ENCODE measurements at regions not wholly inside any gene's neighbourhood (a gene's known extent, or its start where the extent isn't known, plus 50 kb on each side); places are given as distances from the start of the nearest gene placed in this dataset.

DNA sequence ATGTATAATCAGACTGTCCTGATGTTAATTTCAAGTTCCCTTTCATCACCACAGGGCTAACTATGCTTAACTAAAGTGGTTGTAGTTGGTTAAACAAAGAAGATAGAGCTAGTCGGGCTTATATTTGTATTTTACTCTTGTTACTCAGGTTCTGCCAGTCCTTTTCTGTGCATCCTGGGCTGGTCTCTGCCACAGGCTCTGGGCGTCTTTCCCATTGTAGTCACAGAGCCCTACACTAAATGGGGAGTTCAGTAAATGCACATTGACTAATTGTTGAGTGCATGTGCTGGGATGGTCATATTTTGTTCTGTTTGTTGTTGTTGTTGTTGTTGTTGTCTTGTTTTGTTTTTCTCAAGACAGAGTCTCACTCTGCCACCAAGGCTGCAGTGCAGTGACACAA lies 125.4 kb upstream of the PGR start:
- H3K4me1 Mint-ChIP-seq: no peaks in the 10 kb centered on the region
- H3K36me3 Mint-ChIP-seq: peaks cover 3% of the 10 kb centered on the region; the same call in 1 of the 2 replicates
- ATAC-seq (no peak), DNase-seq (ENCODE audit: low spot score) (no peak)
- H3K27me3 Mint-ChIP-seq (ENCODE audit: low read depth): no peaks in the 10 kb centered on the region
- POLR2A ChIA-PET: no interaction called here
- CTCF ChIA-PET: interaction anchor here (1.5 kb wide), 1 partner anchor 10 kb away, joined by 4 read pairs; no protein-coding TSS in a partner anchor
- H3K4me3 Mint-ChIP-seq: no peak overlapping the region
- TF ChIP-seq, protein P1, sequence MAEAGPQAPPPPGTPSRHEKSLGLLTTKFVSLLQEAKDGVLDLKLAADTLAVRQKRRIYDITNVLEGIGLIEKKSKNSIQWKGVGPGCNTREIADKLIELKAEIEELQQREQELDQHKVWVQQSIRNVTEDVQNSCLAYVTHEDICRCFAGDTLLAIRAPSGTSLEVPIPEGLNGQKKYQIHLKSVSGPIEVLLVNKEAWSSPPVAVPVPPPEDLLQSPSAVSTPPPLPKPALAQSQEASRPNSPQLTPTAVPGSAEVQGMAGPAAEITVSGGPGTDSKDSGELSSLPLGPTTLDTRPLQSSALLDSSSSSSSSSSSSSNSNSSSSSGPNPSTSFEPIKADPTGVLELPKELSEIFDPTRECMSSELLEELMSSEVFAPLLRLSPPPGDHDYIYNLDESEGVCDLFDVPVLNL (CRISPR knock-in tag; IDR thresholded peaks at IDR 0.05; ENCODE audit: borderline replicate concordance, low read depth): no peak
- TF ChIP-seq, protein P2, sequence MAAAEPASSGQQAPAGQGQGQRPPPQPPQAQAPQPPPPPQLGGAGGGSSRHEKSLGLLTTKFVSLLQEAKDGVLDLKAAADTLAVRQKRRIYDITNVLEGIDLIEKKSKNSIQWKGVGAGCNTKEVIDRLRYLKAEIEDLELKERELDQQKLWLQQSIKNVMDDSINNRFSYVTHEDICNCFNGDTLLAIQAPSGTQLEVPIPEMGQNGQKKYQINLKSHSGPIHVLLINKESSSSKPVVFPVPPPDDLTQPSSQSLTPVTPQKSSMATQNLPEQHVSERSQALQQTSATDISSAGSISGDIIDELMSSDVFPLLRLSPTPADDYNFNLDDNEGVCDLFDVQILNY (CRISPR knock-in tag; IDR thresholded peaks at IDR 0.05): no peak
- no peak for TF ChIP-seq PRRX2 (CRISPR knock-in tag; IDR thresholded peaks at IDR 0.05)
- TF ChIP-seq, protein P3, sequence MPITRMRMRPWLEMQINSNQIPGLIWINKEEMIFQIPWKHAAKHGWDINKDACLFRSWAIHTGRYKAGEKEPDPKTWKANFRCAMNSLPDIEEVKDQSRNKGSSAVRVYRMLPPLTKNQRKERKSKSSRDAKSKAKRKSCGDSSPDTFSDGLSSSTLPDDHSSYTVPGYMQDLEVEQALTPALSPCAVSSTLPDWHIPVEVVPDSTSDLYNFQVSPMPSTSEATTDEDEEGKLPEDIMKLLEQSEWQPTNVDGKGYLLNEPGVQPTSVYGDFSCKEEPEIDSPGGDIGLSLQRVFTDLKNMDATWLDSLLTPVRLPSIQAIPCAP (CRISPR knock-in tag; IDR thresholded peaks at IDR 0.05): no peak
- no peak for TF ChIP-seq NFYB (CRISPR knock-in tag; conservative IDR thresholded peaks at IDR 0.05; ENCODE audit: low read depth)
- TF ChIP-seq FOXK1 (CRISPR knock-in tag; IDR thresholded peaks at IDR 0.05): no peak
- TF ChIP-seq, protein P4, sequence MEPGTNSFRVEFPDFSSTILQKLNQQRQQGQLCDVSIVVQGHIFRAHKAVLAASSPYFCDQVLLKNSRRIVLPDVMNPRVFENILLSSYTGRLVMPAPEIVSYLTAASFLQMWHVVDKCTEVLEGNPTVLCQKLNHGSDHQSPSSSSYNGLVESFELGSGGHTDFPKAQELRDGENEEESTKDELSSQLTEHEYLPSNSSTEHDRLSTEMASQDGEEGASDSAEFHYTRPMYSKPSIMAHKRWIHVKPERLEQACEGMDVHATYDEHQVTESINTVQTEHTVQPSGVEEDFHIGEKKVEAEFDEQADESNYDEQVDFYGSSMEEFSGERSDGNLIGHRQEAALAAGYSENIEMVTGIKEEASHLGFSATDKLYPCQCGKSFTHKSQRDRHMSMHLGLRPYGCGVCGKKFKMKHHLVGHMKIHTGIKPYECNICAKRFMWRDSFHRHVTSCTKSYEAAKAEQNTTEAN (CRISPR knock-in tag; IDR thresholded peaks at IDR 0.05): no peak
- TF ChIP-seq, protein P5, sequence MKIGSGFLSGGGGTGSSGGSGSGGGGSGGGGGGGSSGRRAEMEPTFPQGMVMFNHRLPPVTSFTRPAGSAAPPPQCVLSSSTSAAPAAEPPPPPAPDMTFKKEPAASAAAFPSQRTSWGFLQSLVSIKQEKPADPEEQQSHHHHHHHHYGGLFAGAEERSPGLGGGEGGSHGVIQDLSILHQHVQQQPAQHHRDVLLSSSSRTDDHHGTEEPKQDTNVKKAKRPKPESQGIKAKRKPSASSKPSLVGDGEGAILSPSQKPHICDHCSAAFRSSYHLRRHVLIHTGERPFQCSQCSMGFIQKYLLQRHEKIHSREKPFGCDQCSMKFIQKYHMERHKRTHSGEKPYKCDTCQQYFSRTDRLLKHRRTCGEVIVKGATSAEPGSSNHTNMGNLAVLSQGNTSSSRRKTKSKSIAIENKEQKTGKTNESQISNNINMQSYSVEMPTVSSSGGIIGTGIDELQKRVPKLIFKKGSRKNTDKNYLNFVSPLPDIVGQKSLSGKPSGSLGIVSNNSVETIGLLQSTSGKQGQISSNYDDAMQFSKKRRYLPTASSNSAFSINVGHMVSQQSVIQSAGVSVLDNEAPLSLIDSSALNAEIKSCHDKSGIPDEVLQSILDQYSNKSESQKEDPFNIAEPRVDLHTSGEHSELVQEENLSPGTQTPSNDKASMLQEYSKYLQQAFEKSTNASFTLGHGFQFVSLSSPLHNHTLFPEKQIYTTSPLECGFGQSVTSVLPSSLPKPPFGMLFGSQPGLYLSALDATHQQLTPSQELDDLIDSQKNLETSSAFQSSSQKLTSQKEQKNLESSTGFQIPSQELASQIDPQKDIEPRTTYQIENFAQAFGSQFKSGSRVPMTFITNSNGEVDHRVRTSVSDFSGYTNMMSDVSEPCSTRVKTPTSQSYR (CRISPR knock-in tag; IDR thresholded peaks at IDR 0.05): no peak
- no peak for TF ChIP-seq TP53 (CRISPR knock-in tag; IDR thresholded peaks at IDR 0.05)
- no peak for TF ChIP-seq ETV6 (CRISPR knock-in tag; IDR thresholded peaks at IDR 0.05)
- TF ChIP-seq, protein P6, sequence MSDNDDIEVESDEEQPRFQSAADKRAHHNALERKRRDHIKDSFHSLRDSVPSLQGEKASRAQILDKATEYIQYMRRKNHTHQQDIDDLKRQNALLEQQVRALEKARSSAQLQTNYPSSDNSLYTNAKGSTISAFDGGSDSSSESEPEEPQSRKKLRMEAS (CRISPR knock-in tag; IDR thresholded peaks at IDR 0.05): no peak
- no peak for TF ChIP-seq TEAD1 (CRISPR knock-in tag; IDR thresholded peaks at IDR 0.05)
- no peak for TF ChIP-seq GABPB1 (CRISPR knock-in tag; IDR thresholded peaks at IDR 0.05)
- TF ChIP-seq, protein P7, sequence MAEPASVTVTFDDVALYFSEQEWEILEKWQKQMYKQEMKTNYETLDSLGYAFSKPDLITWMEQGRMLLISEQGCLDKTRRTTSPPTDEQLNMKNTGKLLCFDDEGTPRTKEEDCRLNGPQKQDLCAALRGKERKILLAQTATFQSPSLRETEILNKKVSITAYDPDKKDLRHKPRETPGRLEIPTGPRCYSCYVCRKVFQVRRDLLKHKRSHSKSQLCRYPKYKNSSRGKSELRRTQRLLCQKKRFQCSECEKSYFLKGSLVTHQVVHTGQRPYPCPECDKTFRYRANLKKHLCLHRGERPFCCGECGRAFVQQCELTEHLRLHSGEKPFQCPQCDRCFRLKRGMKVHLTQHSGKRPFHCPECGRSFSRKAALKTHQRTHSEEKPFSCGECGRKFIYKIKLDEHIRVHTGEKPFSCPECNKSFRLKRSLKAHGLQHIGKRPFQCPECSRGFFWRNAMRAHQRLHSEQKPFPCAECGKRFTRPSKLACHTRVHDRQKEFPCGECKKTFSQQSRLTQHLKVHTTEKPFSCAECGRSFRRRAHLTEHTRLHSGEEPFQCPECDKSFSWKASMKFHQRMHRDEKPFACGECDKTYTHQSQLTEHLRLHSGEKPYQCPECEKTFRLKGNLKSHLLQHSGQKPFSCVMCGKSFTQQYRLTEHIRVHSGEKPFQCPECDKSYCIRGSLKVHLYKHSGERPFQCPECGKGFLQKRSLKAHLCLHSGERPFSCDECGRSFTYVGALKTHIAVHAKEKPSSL (CRISPR knock-in tag; conservative IDR thresholded peaks at IDR 0.05): no peak
- H3K9me3 Mint-ChIP-seq: peaks cover 7% of the 10 kb centered on the region
- no peak overlapping the region for H3K27ac Mint-ChIP-seq

DNA sequence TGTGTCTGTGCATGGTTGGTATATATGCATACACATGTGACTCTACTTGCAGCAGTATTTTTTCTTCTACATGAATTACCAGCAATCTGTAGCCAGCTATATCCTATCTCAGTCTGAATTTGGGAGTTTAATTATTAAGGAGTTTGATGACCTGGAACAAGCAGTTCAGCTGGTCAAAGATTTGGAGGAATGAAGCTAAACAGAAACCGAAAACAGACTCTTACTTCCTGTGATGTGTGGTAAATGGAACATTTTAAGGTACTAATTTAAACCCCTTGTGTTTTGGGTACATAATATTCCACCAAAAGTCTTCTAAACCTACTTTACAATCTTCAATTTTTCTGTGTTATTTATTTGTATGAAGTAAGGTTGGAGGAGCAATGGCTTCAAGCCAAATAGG lies 124.4 kb upstream of the PGR start:
- POLR2A ChIA-PET: no interaction called here
- DNase-seq (ENCODE audit: low spot score) (no peak), ATAC-seq (no peak)
- Mint-ChIP-seq H3K9me3 (peaks cover 7% of the 10 kb centered on the region), H3K4me1 (no peaks in the 10 kb centered on the region), H3K27me3 (ENCODE audit: low read depth) (no peaks in the 10 kb centered on the region), H3K36me3 (peaks cover 3% of the 10 kb centered on the region; the same call in 1 of the 2 replicates), H3K4me3 (no peak overlapping the region), H3K27ac (no peak overlapping the region)
- CTCF ChIA-PET: no interaction called here
- TF ChIP-seq, protein P6 (CRISPR knock-in tag; IDR thresholded peaks at IDR 0.05): no peak
- TF ChIP-seq NFYB (CRISPR knock-in tag; conservative IDR thresholded peaks at IDR 0.05; ENCODE audit: low read depth) (no peak), FOXK1 (CRISPR knock-in tag; IDR thresholded peaks at IDR 0.05) (no peak), HMGA2 (CRISPR knock-in tag; IDR thresholded peaks at IDR 0.05) (no peak), NR3C1 (CRISPR knock-in tag; conservative IDR thresholded peaks at IDR 0.05; ENCODE audit: low read depth) (no peak), ZNF396 (CRISPR knock-in tag; IDR thresholded peaks at IDR 0.05; ENCODE audit: borderline replicate concordance) (no peak), MXD4 (CRISPR knock-in tag; IDR thresholded peaks at IDR 0.05; ENCODE audit: borderline replicate concordance) (no peak), ZNF232 (CRISPR knock-in tag; IDR thresholded peaks at IDR 0.05) (no peak), JUN (CRISPR knock-in tag; IDR thresholded peaks at IDR 0.05) (no peak)
- TF ChIP-seq, protein P8, sequence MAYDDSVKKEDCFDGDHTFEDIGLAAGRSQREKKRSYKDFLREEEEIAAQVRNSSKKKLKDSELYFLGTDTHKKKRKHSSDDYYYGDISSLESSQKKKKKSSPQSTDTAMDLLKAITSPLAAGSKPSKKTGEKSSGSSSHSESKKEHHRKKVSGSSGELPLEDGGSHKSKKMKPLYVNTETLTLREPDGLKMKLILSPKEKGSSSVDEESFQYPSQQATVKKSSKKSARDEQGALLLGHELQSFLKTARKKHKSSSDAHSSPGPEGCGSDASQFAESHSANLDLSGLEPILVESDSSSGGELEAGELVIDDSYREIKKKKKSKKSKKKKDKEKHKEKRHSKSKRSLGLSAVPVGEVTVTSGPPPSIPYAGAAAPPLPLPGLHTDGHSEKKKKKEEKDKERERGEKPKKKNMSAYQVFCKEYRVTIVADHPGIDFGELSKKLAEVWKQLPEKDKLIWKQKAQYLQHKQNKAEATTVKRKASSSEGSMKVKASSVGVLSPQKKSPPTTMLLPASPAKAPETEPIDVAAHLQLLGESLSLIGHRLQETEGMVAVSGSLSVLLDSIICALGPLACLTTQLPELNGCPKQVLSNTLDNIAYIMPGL (CRISPR knock-in tag; IDR thresholded peaks at IDR 0.05): no peak
- TF ChIP-seq, protein P9, sequence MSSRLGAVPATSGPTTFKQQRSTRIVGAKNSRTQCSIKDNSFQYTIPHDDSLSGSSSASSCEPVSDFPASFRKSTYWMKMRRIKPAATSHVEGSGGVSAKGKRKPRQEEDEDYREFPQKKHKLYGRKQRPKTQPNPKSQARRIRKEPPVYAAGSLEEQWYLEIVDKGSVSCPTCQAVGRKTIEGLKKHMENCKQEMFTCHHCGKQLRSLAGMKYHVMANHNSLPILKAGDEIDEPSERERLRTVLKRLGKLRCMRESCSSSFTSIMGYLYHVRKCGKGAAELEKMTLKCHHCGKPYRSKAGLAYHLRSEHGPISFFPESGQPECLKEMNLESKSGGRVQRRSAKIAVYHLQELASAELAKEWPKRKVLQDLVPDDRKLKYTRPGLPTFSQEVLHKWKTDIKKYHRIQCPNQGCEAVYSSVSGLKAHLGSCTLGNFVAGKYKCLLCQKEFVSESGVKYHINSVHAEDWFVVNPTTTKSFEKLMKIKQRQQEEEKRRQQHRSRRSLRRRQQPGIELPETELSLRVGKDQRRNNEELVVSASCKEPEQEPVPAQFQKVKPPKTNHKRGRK (CRISPR knock-in tag; IDR thresholded peaks at IDR 0.05; ENCODE audit: borderline replicate concordance): no peak

Measured in WTC11 (cell line).